Peyer's patch (tissue), 4 donors: ENCODE measurements at regions not wholly inside any gene's neighbourhood (a gene's known extent, or its start where the extent isn't known, plus 50 kb on each side); places are given as distances from the start of the nearest gene placed in this dataset.

ENCODE experiments used
- CTCF ChIP-seq, 6 experiments: fragments of 450-650 bp in 4 of 6; fragments of 200-600 bp in 2 of 6; sonication (generic) in 1 of 6; IDR thresholded peaks; one replicate each; pipeline ENCODE4 v1.5.1; 2017 to 2019; ENCODE audit warnings: antibody characterized with exemption in 6 of 6, mild to moderate bottlenecking in 3 of 6, moderate library complexity in 1 of 6
- POLR2A ChIP-seq, 2 donors: fragments of 450-650 bp; IDR thresholded peaks; one replicate each; pipeline ENCODE4 v1.5.1; 2017; ENCODE audit warnings: antibody characterized with exemption in 2 of 2, mild to moderate bottlenecking in 2 of 2, moderate library complexity in 2 of 2

DNA sequence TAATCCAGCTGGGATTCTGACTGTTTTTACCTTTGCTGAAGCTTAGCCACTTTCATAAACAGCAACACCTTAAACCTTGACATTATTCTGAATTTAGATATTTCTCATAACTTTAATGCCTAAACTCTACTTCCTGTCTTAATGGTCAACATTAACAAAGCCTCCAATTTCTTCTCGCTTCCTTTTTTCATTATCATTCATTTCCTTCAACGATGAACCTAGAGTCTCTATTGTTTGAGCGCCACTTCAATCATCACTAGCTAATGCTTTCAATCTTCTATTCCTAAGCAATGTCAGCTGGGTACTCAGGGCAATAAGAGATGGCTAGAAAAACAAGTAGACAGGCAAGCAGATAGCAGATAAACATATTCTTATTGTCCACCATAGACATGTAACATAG is 96.6 kb upstream of the TMEM196 start:
- no peak for TF ChIP-seq CTCF (IDR thresholded peaks at IDR 0.05)
- TF ChIP-seq POLR2A (IDR thresholded peaks at IDR 0.05) = no peak
